BLaER1 treated with 17β-estradiol and CSF1 and Interleukin-3, amounts not matched to agents 10 nM and 100 nM (cell line): ENCODE measurements at regions not wholly inside any gene's neighbourhood (a gene's known extent, or its start where the extent isn't known, plus 50 kb on each side); places are given as distances from the start of the nearest gene placed in this dataset.

ENCODE experiments used
- H3K27ac ChIP-seq, 11 experiments: shearing (Covaris generic); formaldehyde crosslinking; 2 replicates each; pipeline ENCODE4 v1.8.1; 2022
- H3K27me3 ChIP-seq, 11 experiments: shearing (Covaris generic); formaldehyde crosslinking; 2 replicates each; pipeline ENCODE4 v1.8.1; 2022
- H3K36me3 ChIP-seq, 11 experiments: shearing (Covaris generic); formaldehyde crosslinking; 2 replicates each; pipeline ENCODE4 v1.8.1; 2022
- H3K4me1 ChIP-seq, 10 experiments: shearing (Covaris generic); formaldehyde crosslinking; 2 replicates each; pipeline ENCODE4 v1.8.1; 2022
- H3K4me2 ChIP-seq, 11 experiments: shearing (Covaris generic); formaldehyde crosslinking; 2 replicates each; pipeline ENCODE4 v1.8.1; 2022
- H3K4me3 ChIP-seq, 10 experiments: shearing (Covaris generic); formaldehyde crosslinking; 2 replicates each; pipeline ENCODE4 v1.8.1; 2022
- H3K9ac ChIP-seq, 11 experiments: shearing (Covaris generic); formaldehyde crosslinking; 2 replicates each; pipeline ENCODE4 v1.8.1; 2022
- H3K9me3 ChIP-seq, 11 experiments: shearing (Covaris generic); formaldehyde crosslinking; replicated peaks in 1 of 11; 2 replicates each; pipeline ENCODE4 v1.8.1; 2022
- H4K20me1 ChIP-seq, 11 experiments: shearing (Covaris generic); formaldehyde crosslinking; 2 replicates each; pipeline ENCODE4 v1.8.1; 2022
- Cebpa-rat ChIP-seq, 11 experiments: shearing (Covaris generic); IDR thresholded peaks; 2 replicates each; pipeline ENCODE4 v1.8.1; 2022

DNA sequence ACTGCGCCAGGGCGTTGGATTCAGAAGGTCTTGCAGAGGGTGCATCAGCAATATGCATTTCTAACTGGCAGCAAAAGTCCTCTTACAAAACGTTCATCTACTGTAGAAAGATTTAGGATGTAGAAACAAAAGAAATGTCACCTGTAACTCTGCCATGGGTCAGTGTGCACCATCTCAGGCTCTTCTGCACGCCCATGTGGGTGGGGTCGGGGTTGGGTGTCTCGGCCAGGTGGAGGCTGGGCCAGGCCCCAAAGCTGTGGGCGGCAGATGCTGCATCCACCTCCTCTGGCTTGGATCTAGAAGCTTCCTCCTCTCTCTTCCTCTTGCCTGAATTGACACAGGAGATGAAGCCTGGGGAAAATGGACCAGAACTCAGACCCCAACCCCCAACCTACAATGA is 111.3 kb upstream of the PPP2R2D start:
- Histone ChIP-seq H3K9me3 (peaks cover 0 to 6% (median 0%) of the 10 kb centered on the region in 11 experiments; a peak in 4 of 22 replicates), H4K20me1 (no peaks in the 10 kb centered on the region), H3K27ac (no peak overlapping the region), H3K27me3 (no peaks in the 10 kb centered on the region), H3K36me3 (no peaks in the 10 kb centered on the region), H3K9ac (no peak overlapping the region), H3K4me1 (peaks cover 6 to 18% (median 13%) of the 10 kb centered on the region in 10 experiments; a peak in 18 of 20 replicates), H3K4me3 (no peak overlapping the region), H3K4me2 (0 out of 22 replicates have a peak overlapping the region, but pooled peaks of 2 of the 11 experiments have one; percentile 1 to 4)
- no peak for TF ChIP-seq Cebpa-rat (IDR thresholded peaks at IDR 0.05)

DNA sequence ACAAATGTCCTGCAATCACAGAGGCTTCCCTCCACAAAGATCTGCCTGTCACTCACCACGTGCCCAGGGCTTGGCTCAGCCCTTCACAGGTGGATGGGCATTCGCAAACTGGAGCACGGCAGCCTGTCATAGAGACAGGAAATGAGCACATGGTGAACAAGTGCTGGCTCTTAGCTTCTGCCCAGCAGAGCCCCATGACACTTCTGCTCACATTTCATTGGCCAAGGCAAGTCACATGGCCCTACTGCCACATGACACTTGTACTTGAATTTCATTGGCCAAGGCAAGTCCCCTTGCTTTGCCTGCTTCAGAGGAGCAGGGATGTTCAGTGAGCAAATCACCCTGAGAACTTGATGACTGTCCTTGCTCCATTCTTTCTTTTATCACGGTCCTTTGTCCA is 110.8 kb upstream of the PPP2R2D start:
- TF ChIP-seq Cebpa-rat (IDR thresholded peaks at IDR 0.05), result no peak
- H3K36me3 ChIP-seq, result no peaks in the 10 kb centered on the region
- H4K20me1 ChIP-seq, result no peaks in the 10 kb centered on the region
- H3K4me2 ChIP-seq, result 0 out of 22 replicates have a peak overlapping the region, but pooled peaks of 4 of the 11 experiments have one; percentile 1 to 4 (median 2)
- no peak overlapping the region for H3K27ac ChIP-seq
- H3K9ac ChIP-seq, result no peak overlapping the region
- no peak overlapping the region for H3K4me3 ChIP-seq
- H3K9me3 ChIP-seq, result peaks cover 0 to 6% (median 0%) of the 10 kb centered on the region in 11 experiments; a peak in 3 of 22 replicates
- peaks cover 6 to 18% (median 13%) of the 10 kb centered on the region in 10 experiments; a peak in 18 of 20 replicates for H3K4me1 ChIP-seq
- no peaks in the 10 kb centered on the region for H3K27me3 ChIP-seq

DNA sequence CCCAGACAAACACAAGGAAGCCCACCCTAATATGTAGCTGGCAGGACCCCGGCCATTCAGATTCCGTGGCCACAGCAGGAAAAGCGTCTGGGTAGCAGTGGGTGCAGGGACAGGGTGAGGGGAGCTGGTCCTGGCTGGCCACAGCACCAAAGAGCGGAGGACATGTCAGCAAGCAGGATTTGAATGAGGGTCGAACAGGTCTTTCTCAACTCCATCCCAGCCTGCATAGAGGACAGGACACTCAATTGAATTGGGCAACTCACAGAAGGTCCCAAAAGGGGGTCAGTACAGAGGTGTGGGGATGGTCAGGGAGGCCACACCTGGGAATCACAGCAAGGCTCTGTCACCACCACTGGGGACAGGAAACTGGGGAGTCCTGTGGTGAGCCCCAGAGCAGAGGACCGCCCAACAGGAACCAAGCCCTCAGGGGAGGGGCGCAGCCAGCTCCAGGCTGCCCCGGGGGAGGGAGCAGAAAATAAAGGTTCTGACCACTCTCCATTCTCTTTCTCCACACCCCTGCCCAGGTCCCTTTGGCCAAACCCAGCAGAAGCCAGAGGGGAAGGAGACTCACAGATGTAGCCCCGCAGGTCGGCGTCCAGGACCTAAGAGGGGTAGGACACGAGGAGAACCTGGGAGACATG is 108.7 kb upstream of the PPP2R2D start:
- Histone ChIP-seq H3K9ac (no peak overlapping the region), H3K4me2 (peak overlapping the region; percentile 16 to 75 (median 66); a peak in 19 of 22 replicates), H3K4me3 (no peak overlapping the region), H3K27me3 (no peaks in the 10 kb centered on the region), H3K9me3 (peaks cover 7 to 17% (median 10%) of the 10 kb centered on the region in 11 experiments; a peak in 20 of 22 replicates), H4K20me1 (no peaks in the 10 kb centered on the region), H3K27ac (no peak overlapping the region), H3K36me3 (no peaks in the 10 kb centered on the region), H3K4me1 (peaks cover 6 to 21% (median 13%) of the 10 kb centered on the region in 10 experiments; a peak in 18 of 20 replicates)
- no peak for TF ChIP-seq Cebpa-rat (IDR thresholded peaks at IDR 0.05)

DNA sequence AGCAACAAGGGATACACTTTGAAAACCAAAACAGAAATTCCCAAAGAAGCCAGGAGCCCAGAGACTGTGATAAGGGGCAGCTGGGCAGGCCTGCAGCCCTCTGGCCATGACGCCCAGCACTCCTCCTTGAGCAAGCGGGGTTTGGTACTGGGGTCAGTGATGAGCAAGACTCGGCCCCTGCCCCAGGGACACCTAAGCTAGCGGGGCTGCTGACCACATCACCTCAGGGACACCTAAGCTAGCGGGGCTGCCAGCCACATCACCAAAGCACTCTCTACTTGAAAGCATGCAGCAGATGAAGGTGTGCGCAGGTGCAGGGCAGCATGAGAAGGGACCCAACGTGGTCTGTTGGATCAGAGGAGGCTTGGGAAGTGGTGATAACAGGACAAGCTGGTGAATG is 108.0 kb upstream of the PPP2R2D start:
- Histone ChIP-seq H3K27ac (no peak overlapping the region), H3K4me2 (peak overlapping the region in 10 of 11 experiments; percentile 16 to 75 (median 68); a peak in 17 of 22 replicates), H3K36me3 (no peaks in the 10 kb centered on the region), H3K9ac (no peak overlapping the region), H3K27me3 (no peaks in the 10 kb centered on the region), H3K4me3 (no peak overlapping the region), H4K20me1 (no peaks in the 10 kb centered on the region), H3K9me3 (peaks cover 14 to 24% (median 17%) of the 10 kb centered on the region in 11 experiments; a peak in 21 of 22 replicates), H3K4me1 (peaks cover 6 to 21% (median 13%) of the 10 kb centered on the region in 10 experiments; a peak in 18 of 20 replicates)
- TF ChIP-seq Cebpa-rat (IDR thresholded peaks at IDR 0.05), result no peak

DNA sequence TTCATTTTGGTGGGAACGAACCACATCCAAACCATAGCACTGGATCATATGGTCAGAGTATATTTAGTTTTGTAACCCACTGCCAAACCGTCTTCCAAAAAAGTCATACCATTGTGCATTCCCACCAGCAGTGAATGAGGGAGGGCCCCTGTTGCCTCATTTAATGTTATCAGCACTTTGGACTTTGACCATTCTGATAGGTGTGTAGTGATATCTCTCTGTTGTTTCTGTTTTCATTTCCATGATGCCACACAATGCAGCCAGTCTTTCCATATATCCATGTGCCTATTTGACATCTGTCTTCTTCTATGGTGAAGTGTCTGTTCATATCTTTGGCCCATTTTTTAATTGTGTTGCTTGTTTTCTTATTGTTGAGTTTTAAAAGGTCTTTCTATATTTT is 105.0 kb upstream of the PPP2R2D start:
- Histone ChIP-seq H3K36me3 (no peaks in the 10 kb centered on the region), H3K9me3 (peaks cover 38 to 46% (median 44%) of the 10 kb centered on the region in 11 experiments), H3K27me3 (no peaks in the 10 kb centered on the region), H3K4me3 (no peak overlapping the region), H3K4me2 (peak overlapping the region in 1 of 11 experiments; percentile 40; a peak in 1 of 22 replicates), H3K9ac (no peak overlapping the region), H4K20me1 (no peaks in the 10 kb centered on the region), H3K4me1 (peaks cover 6 to 16% (median 13%) of the 10 kb centered on the region in 10 experiments; a peak in 18 of 20 replicates), H3K27ac (no peak overlapping the region)
- TF ChIP-seq Cebpa-rat (IDR thresholded peaks at IDR 0.05), result no peak

DNA sequence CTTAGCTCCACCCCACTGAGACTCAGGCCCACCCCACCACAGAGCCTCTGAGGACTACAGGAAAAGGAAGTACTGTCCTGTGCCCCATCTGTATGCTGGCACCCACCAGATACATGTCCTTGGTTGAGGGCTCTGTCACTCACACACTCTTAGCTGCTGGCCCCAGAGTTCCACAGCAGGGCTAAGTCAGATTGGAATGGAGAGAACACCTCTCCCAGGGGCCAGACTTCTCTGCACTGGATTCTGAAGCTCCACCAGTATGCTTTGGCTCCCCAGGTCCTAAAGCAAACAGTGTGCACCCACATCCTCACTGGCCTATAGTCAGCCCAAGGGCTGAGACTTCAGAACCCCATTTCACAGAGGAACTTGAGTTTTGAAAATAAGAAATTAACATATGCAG is 103.2 kb upstream of the PPP2R2D start:
- peaks cover 0 to 7% (median 4%) of the 10 kb centered on the region in 10 experiments; a peak in 16 of 20 replicates for H3K4me1 ChIP-seq
- H3K9ac ChIP-seq, result no peak overlapping the region
- H3K4me2 ChIP-seq, result no peak overlapping the region
- TF ChIP-seq Cebpa-rat (IDR thresholded peaks at IDR 0.05), result no peak
- no peaks in the 10 kb centered on the region for H3K36me3 ChIP-seq
- H3K27ac ChIP-seq, result no peak overlapping the region
- no peaks in the 10 kb centered on the region for H3K27me3 ChIP-seq
- H3K4me3 ChIP-seq, result no peak overlapping the region
- H4K20me1 ChIP-seq, result no peaks in the 10 kb centered on the region
- H3K9me3 ChIP-seq, result peaks cover 38 to 47% (median 44%) of the 10 kb centered on the region in 11 experiments

DNA sequence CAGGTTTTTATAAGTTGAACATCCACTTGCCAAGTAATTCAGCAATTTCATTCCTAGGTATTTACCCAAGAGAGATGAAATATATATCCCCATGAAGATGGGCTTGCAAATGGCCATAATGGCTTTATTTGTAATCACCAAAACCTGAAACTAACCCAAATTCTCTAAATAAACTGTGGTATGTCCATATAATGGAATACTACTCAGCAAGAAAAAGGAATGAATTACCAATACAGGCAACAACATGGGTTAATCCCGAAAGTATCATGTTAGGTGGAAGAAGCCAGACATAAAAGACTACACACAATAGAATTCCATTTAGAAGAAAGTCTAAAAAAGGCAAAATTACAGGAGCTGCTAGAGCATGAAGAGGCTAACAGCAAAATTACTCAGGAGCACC is 101.4 kb upstream of the PPP2R2D start:
- H3K4me2 ChIP-seq, result no peak overlapping the region
- H3K9ac ChIP-seq, result no peak overlapping the region
- peaks cover 38 to 47% (median 44%) of the 10 kb centered on the region in 11 experiments for H3K9me3 ChIP-seq
- no peak overlapping the region for H3K27ac ChIP-seq
- H3K27me3 ChIP-seq, result no peaks in the 10 kb centered on the region
- TF ChIP-seq Cebpa-rat (IDR thresholded peaks at IDR 0.05), result no peak
- H4K20me1 ChIP-seq, result no peaks in the 10 kb centered on the region
- no peaks in the 10 kb centered on the region for H3K36me3 ChIP-seq
- H3K4me3 ChIP-seq, result no peak overlapping the region
- H3K4me1 ChIP-seq, result peaks cover 0 to 8% (median 3%) of the 10 kb centered on the region in 10 experiments; a peak in 11 of 20 replicates

DNA sequence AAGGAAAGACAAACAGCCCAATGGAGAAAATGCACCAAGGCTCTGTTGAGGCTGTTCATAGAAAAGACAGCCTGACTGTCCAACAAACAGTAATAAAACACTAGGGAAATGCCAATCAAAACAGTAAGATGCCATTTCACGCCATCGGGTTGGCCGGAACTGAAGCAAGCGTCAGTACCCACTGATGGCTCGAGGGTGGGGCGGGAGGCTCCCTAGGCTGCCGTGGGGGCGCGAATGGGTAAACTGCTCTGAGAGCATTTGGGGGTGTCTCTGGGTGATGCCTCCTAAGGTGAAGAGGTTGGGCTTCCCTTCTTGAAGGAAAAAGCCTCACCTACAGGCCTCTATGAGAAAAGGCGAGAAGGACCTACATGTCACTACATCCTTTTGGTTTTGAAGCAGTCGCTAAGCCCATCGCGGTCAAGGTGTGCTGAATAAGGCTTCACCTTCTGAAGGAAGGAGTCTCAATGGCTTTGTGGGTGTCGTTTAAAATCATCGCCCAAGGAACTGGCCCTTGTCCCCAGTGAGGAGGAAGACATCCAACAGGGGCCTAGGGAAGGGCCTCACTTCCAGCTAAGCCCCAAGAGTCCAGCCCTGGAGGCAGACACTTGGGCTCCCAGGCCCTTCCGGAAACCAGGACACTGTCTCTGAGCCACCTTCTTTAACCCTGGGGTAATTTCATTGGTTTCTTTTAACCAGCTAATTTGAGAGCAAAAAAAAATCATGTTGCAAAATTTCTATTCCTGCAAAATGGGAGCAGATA is 98.5 kb upstream of the PPP2R2D start:
- Histone ChIP-seq H4K20me1 (0 out of 22 replicates have a peak, but pooled peaks cover 0 to 5% (median 0%) of the 10 kb centered on the region in 11 experiments), H3K9ac (no peak overlapping the region), H3K4me1 (peaks cover 0 to 24% (median 13%) of the 10 kb centered on the region in 10 experiments; a peak in 13 of 20 replicates), H3K4me3 (no peak overlapping the region), H3K36me3 (no peaks in the 10 kb centered on the region), H3K27ac (no peak overlapping the region), H3K9me3 (peaks cover 28 to 36% (median 31%) of the 10 kb centered on the region in 11 experiments), H3K4me2 (no peak overlapping the region), H3K27me3 (no peaks in the 10 kb centered on the region)
- no peak for TF ChIP-seq Cebpa-rat (IDR thresholded peaks at IDR 0.05)

DNA sequence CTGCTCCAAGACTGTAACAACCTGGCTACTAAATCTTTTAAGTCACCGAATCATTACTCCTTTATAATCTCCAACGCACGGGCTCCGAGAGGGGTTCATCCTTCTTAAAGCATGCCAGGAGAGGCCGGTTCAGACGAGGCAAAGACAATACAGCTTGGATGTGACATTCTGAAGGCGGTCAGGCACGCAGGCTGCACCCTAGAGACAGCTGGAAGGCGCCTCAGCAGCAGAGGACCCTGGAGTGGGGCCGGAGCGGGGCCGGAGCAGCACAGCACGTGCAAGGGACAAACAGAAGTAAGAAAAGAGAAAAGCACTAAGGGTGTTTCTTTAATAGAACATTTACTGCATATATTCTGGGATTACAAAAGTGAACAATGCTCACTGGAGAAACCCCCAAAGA is 97.8 kb upstream of the PPP2R2D start:
- no peaks in the 10 kb centered on the region for H3K36me3 ChIP-seq
- no peak overlapping the region for H3K4me3 ChIP-seq
- no peak overlapping the region for H3K27ac ChIP-seq
- TF ChIP-seq Cebpa-rat (IDR thresholded peaks at IDR 0.05), result no peak
- H3K4me1 ChIP-seq, result peaks cover 0 to 24% (median 13%) of the 10 kb centered on the region in 10 experiments; a peak in 13 of 20 replicates
- H3K4me2 ChIP-seq, result no peak overlapping the region
- no peak overlapping the region for H3K9ac ChIP-seq
- H3K9me3 ChIP-seq, result peaks cover 22 to 29% (median 24%) of the 10 kb centered on the region in 11 experiments
- H3K27me3 ChIP-seq, result no peaks in the 10 kb centered on the region
- 0 out of 22 replicates have a peak, but pooled peaks cover 0 to 5% (median 0%) of the 10 kb centered on the region in 11 experiments for H4K20me1 ChIP-seq
